ENCODE measurements at regions not wholly inside any gene's neighbourhood (a gene's known extent, or its start where the extent isn't known, plus 50 kb on each side); places are given as distances from the start of the nearest gene placed in this dataset.
A peak's percentile ranks its signal among the peaks of the same experiment; 100 is the strongest.

- no peak for ATAC-seq
Observed at GRCh38 chr15:61318802-61319525, 89.9 kb upstream of the RORA start.

- ATAC-seq, result no peak
Observed at GRCh38 chr15:61318301-61318700, 89.2 kb upstream of the RORA start.

GRCh38 chr15:61315471-61315870 is 86.4 kb upstream of the RORA start:
- peak; percentile 86 for ATAC-seq

- ATAC-seq, result no peak
Observed at GRCh38 chr15:61314427-61314826, 85.3 kb upstream of the RORA start.

- ATAC-seq, result no peak
Observed at GRCh38 chr15:61309617-61310016, 80.5 kb upstream of the RORA start.

GRCh38 chr15:61309031-61309511 is 80.0 kb upstream of the RORA start:
- ATAC-seq, result no peak

GRCh38 chr15:61308437-61308836 is 79.3 kb upstream of the RORA start:
- no peak for ATAC-seq

GRCh38 chr15:61307474-61307873 is 78.4 kb upstream of the RORA start:
- no peak for ATAC-seq

- no peak for ATAC-seq
Observed at GRCh38 chr15:61301701-61302100, 72.6 kb upstream of the RORA start.

GRCh38 chr15:61299075-61299763 is 70.1 kb upstream of the RORA start:
- no peak for ATAC-seq

- peak; percentile 63 for ATAC-seq
Observed at GRCh38 chr15:61295239-61295638, 66.1 kb upstream of the RORA start.

- ATAC-seq, result no peak
Observed at GRCh38 chr15:61282661-61283060, 53.6 kb upstream of the RORA start.

- no peak for ATAC-seq
Observed at GRCh38 chr15:61281328-61281727, 52.2 kb upstream of the RORA start.
